Heart left ventricle (tissue), 16 donors: ENCODE measurements at regions not wholly inside any gene's neighbourhood (a gene's known extent, or its start where the extent isn't known, plus 50 kb on each side); places are given as distances from the start of the nearest gene placed in this dataset.

ENCODE experiments used
- ATAC-seq, 4 donors: fragments of 200-7000 bp; cut with Tn5 transposase; one replicate each; pipeline ENCODE4 v1.9.1; 2020 to 2022; ENCODE audit warnings: moderate library complexity in 4 of 4, mild to moderate bottlenecking in 3 of 4, moderate number of reproducible peaks in 1 of 4
- DNase-seq, 5 donors: peaks; one replicate each; pipeline ENCODE4 v3.0.0-alpha.2; 2020
- H3K27ac ChIP-seq, 12 donors: fragments of 200-600 bp; sonication (generic) in 4 of 12; one replicate each; pipeline versions ENCODE4 v1.5.0 to v1.8.0; 2016 to 2022; ENCODE audit warnings: mild to moderate bottlenecking in 2 of 12
- H3K27me3 ChIP-seq, 9 donors: fragments of 200-600 bp; sonication (generic) in 2 of 9; one replicate each; pipeline versions ENCODE4 v1.5.1 to v1.8.0; 2016 to 2022; ENCODE audit warnings: mild to moderate bottlenecking in 3 of 9
- H3K36me3 ChIP-seq, 9 donors: fragments of 200-600 bp; sonication (generic) in 2 of 9; one replicate each; pipeline versions ENCODE4 v1.5.0 to v1.8.0; 2018 to 2022; ENCODE audit warnings: mild to moderate bottlenecking in 2 of 9
- H3K4me1 ChIP-seq, 12 donors: fragments of 200-600 bp; sonication (generic) in 4 of 12; one replicate each; pipeline versions ENCODE4 v1.5.0 to v1.8.0; 2016 to 2022; ENCODE audit warnings: mild to moderate bottlenecking in 3 of 12
- H3K4me3 ChIP-seq, 12 donors: fragments of 200-600 bp; sonication (generic) in 4 of 12; one replicate each; pipeline versions ENCODE4 v1.5.0 to v1.8.0; 2017 to 2022; ENCODE audit warnings: mild to moderate bottlenecking in 9 of 12, moderate library complexity in 4 of 12
- H3K9me3 ChIP-seq, 12 donors: fragments of 200-600 bp; sonication (generic) in 4 of 12; one replicate each; pipeline versions ENCODE4 v1.5.0 to v1.8.0; 2016 to 2022; ENCODE audit warnings: mild to moderate bottlenecking in 1 of 12
- CTCF ChIP-seq, 12 donors: fragments of 200-600 bp; sonication (generic) in 4 of 12; IDR thresholded peaks; one replicate each; pipeline versions ENCODE4 v1.5.0 to v1.8.0; 2018 to 2022; ENCODE audit warnings: antibody characterized with exemption in 12 of 12, mild to moderate bottlenecking in 5 of 12
- POLR2A ChIP-seq, 2 donors: fragments of 450-650 bp; IDR thresholded peaks; one replicate each; pipeline ENCODE4 v1.6.1; 2017; ENCODE audit warnings: antibody characterized with exemption in 2 of 2, mild to moderate bottlenecking in 2 of 2, moderate library complexity in 2 of 2
- WGBS, 4 donors: extraction: QIAGEN DNeasy Blood & Tissue Kit in 2 of 4; methylation state at CpG; one replicate each; pipeline versions ENCODE4 v1.1.5 to v1.1.7; 2013 to 2018; 5-methylcytosine and 5-hydroxymethylcytosine counted together
- intact Hi-C, 10 donors: fragments of 100-400 bp; cut with DNase I; formaldehyde crosslinking; loops; one replicate each; pipeline versions ENCODE4 v1.11.1 to v1.14.2; 2022
- donor health status: ischemic (EF 13 %, LVEDD 7.1; RV severe dilation, severe dysfunction).
- donor health status: healthy with polysubstance abuse.
- donor health status: DM: no; HTN: yes; CAD: no.
- donor health status: DM: no; HTN: no; CAD: no.
- donor health status: ischemic (EF 25% LVEDD 6.9; RV normal size, moderate dysfunction).
- donor health status: ischemic (EF 25% LVEDD 5.7; RV mildly dilated, moderate dysfunction).
- donor health status: healthy.
- donor health status: DM: yes; HTN: yes; CAD: no.
- donor health status: ischemic (EF 35%, LVEDD 5.7; RV mildly dilated, moderate dysfunction).
- donor health status: nonischemic (EF 11% LVEDD 7.7; RV severe dilation, severe dysfunction).
- donor health status: DM: yes; HTN: yes; CAD: no.
- donor health status: PGD.
- donor health status: ischemic (EF 29% LVEDD 5.4; RV normal size, mild dysfunction).
- donor health status: nonischemic (EF 23%, LVEDD 6.1; RV moderate dilation, normal function).

GRCh38 chr14:87205811-87206210 is 787.2 kb downstream of the GALC start:
- WGBS, 4 donors, result 80 to 88% (median 82%) methylated on average over 3 of the region's 3 CpGs
- no peak for TF ChIP-seq CTCF (IDR thresholded peaks at IDR 0.05)
- no peak for TF ChIP-seq POLR2A (IDR thresholded peaks at IDR 0.05)
- Histone ChIP-seq H3K36me3 (no peaks in the 10 kb centered on the region), H3K4me3 (no peak overlapping the region), H3K27ac (no peak overlapping the region), H3K27me3 (no peaks in the 10 kb centered on the region), H3K4me1 (no peaks in the 10 kb centered on the region), H3K9me3 (peaks cover 0 to 5% (median 0%) of the 10 kb centered on the region in 12 donors)
- intact Hi-C loops, result no loop called here
- DNase-seq (no peak), ATAC-seq (no peak)

- Histone ChIP-seq H3K4me3 (no peak overlapping the region), H3K27me3 (no peaks in the 10 kb centered on the region), H3K36me3 (no peaks in the 10 kb centered on the region), H3K4me1 (no peaks in the 10 kb centered on the region), H3K27ac (no peak overlapping the region), H3K9me3 (no peaks in the 10 kb centered on the region)
- TF ChIP-seq POLR2A (IDR thresholded peaks at IDR 0.05) (no peak), CTCF (IDR thresholded peaks at IDR 0.05) (no peak)
- intact Hi-C loops, result no loop called here
- DNase-seq (no peak), ATAC-seq (no peak)
- WGBS, 4 donors, result 82 to 85% (median 83%) methylated on average over 5 of the region's 5 CpGs
Measured at GRCh38 chr14:87203346-87203745, 789.6 kb downstream of the GALC start.

GRCh38 chr14:87199381-87199780 is 793.6 kb downstream of the GALC start:
- no peaks in the 10 kb centered on the region for H3K36me3 ChIP-seq
- no peaks in the 10 kb centered on the region for H3K4me1 ChIP-seq
- ATAC-seq (no peak), DNase-seq (no peak)
- no peak overlapping the region for H3K27ac ChIP-seq
- no peaks in the 10 kb centered on the region for H3K27me3 ChIP-seq
- TF ChIP-seq CTCF (IDR thresholded peaks at IDR 0.05) (no peak), POLR2A (IDR thresholded peaks at IDR 0.05) (no peak)
- no peaks in the 10 kb centered on the region for H3K9me3 ChIP-seq
- no peak overlapping the region for H3K4me3 ChIP-seq
- 65 to 72% (median 68%) methylated on average over 1 of the region's 1 CpG for WGBS, 4 donors
- intact Hi-C loops, result no loop called here

- Histone ChIP-seq H3K4me1 (no peaks in the 10 kb centered on the region), H3K36me3 (no peaks in the 10 kb centered on the region), H3K27ac (no peak overlapping the region), H3K4me3 (no peak overlapping the region), H3K27me3 (no peaks in the 10 kb centered on the region), H3K9me3 (no peaks in the 10 kb centered on the region)
- 70 to 76% (median 72%) methylated on average over 3 of the region's 3 CpGs for WGBS, 4 donors
- intact Hi-C loops, result no loop called here
- ATAC-seq (no peak), DNase-seq (no peak)
- TF ChIP-seq POLR2A (IDR thresholded peaks at IDR 0.05) (no peak), CTCF (IDR thresholded peaks at IDR 0.05) (no peak)
Measured at GRCh38 chr14:87196436-87196835, 796.5 kb downstream of the GALC start.
